K562 (cell line): ENCODE measurements at regions not wholly inside any gene's neighbourhood (a gene's known extent, or its start where the extent isn't known, plus 50 kb on each side); places are given as distances from the start of the nearest gene placed in this dataset.

Experiments
- TF ChIP-seq, protein P1 (sequence below): fragments of 450-650 bp; IDR thresholded peaks from 2 replicates; pipeline ENCODE4 v1.6.1; 2016; ENCODE audit warnings: mild to moderate bottlenecking, moderate library complexity

- TF ChIP-seq, protein P1, sequence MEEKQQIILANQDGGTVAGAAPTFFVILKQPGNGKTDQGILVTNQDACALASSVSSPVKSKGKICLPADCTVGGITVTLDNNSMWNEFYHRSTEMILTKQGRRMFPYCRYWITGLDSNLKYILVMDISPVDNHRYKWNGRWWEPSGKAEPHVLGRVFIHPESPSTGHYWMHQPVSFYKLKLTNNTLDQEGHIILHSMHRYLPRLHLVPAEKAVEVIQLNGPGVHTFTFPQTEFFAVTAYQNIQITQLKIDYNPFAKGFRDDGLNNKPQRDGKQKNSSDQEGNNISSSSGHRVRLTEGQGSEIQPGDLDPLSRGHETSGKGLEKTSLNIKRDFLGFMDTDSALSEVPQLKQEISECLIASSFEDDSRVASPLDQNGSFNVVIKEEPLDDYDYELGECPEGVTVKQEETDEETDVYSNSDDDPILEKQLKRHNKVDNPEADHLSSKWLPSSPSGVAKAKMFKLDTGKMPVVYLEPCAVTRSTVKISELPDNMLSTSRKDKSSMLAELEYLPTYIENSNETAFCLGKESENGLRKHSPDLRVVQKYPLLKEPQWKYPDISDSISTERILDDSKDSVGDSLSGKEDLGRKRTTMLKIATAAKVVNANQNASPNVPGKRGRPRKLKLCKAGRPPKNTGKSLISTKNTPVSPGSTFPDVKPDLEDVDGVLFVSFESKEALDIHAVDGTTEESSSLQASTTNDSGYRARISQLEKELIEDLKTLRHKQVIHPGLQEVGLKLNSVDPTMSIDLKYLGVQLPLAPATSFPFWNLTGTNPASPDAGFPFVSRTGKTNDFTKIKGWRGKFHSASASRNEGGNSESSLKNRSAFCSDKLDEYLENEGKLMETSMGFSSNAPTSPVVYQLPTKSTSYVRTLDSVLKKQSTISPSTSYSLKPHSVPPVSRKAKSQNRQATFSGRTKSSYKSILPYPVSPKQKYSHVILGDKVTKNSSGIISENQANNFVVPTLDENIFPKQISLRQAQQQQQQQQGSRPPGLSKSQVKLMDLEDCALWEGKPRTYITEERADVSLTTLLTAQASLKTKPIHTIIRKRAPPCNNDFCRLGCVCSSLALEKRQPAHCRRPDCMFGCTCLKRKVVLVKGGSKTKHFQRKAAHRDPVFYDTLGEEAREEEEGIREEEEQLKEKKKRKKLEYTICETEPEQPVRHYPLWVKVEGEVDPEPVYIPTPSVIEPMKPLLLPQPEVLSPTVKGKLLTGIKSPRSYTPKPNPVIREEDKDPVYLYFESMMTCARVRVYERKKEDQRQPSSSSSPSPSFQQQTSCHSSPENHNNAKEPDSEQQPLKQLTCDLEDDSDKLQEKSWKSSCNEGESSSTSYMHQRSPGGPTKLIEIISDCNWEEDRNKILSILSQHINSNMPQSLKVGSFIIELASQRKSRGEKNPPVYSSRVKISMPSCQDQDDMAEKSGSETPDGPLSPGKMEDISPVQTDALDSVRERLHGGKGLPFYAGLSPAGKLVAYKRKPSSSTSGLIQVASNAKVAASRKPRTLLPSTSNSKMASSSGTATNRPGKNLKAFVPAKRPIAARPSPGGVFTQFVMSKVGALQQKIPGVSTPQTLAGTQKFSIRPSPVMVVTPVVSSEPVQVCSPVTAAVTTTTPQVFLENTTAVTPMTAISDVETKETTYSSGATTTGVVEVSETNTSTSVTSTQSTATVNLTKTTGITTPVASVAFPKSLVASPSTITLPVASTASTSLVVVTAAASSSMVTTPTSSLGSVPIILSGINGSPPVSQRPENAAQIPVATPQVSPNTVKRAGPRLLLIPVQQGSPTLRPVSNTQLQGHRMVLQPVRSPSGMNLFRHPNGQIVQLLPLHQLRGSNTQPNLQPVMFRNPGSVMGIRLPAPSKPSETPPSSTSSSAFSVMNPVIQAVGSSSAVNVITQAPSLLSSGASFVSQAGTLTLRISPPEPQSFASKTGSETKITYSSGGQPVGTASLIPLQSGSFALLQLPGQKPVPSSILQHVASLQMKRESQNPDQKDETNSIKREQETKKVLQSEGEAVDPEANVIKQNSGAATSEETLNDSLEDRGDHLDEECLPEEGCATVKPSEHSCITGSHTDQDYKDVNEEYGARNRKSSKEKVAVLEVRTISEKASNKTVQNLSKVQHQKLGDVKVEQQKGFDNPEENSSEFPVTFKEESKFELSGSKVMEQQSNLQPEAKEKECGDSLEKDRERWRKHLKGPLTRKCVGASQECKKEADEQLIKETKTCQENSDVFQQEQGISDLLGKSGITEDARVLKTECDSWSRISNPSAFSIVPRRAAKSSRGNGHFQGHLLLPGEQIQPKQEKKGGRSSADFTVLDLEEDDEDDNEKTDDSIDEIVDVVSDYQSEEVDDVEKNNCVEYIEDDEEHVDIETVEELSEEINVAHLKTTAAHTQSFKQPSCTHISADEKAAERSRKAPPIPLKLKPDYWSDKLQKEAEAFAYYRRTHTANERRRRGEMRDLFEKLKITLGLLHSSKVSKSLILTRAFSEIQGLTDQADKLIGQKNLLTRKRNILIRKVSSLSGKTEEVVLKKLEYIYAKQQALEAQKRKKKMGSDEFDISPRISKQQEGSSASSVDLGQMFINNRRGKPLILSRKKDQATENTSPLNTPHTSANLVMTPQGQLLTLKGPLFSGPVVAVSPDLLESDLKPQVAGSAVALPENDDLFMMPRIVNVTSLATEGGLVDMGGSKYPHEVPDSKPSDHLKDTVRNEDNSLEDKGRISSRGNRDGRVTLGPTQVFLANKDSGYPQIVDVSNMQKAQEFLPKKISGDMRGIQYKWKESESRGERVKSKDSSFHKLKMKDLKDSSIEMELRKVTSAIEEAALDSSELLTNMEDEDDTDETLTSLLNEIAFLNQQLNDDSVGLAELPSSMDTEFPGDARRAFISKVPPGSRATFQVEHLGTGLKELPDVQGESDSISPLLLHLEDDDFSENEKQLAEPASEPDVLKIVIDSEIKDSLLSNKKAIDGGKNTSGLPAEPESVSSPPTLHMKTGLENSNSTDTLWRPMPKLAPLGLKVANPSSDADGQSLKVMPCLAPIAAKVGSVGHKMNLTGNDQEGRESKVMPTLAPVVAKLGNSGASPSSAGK: no peak
- TF ChIP-seq, all 486 proteins: peak for 0
Observed at GRCh38 chr2:150677551-150677950, 190.1 kb upstream of the RND3 start (continued).
